Activated naive CD8-positive, alpha-beta T cell (primary cell): ENCODE measurements at regions not wholly inside any gene's neighbourhood (a gene's known extent, or its start where the extent isn't known, plus 50 kb on each side); places are given as distances from the start of the nearest gene placed in this dataset.
"Not testable (repeated sequence)": the region's sequence is repeated elsewhere in the genome, so short reads cannot be mapped to it uniquely, and the experiment has no call there.

Experiments used
- H3K27ac Mint-ChIP-seq: one replicate; pipeline ENCODE4 v1.8.0; 2021; ENCODE audit warnings: mixed read lengths
- H3K27me3 Mint-ChIP-seq: one replicate; pipeline ENCODE4 v1.8.0; 2021; ENCODE audit warnings: mixed read lengths
- H3K36me3 Mint-ChIP-seq: one replicate; pipeline ENCODE4 v1.8.0; 2021; ENCODE audit warnings: mixed read lengths
- H3K4me1 Mint-ChIP-seq: one replicate; pipeline ENCODE4 v1.8.0; 2021; ENCODE audit warnings: low read depth, mixed read lengths
- H3K4me3 Mint-ChIP-seq: one replicate; pipeline ENCODE4 v1.8.0; 2021; ENCODE audit warnings: mild to moderate bottlenecking, mixed read lengths
- H3K9me3 Mint-ChIP-seq: one replicate; pipeline ENCODE4 v1.8.0; 2021; ENCODE audit warnings: low read depth, mixed read lengths

- H3K36me3 Mint-ChIP-seq: no peaks in the 10 kb centered on the region
Observed at GRCh38 chr12:94916663-94917062, 86.8 kb downstream of the NDUFA12 start.

GRCh38 chr12:94909663-94910062 is 93.8 kb downstream of the NDUFA12 start:
- Mint-ChIP-seq H3K4me3 (no peak overlapping the region), H3K27me3 (peaks cover 3% of the 10 kb centered on the region), H3K36me3 (peaks cover 5% of the 10 kb centered on the region), H3K4me1 (no peaks in the 10 kb centered on the region), H3K9me3 (peaks cover 6% of the 10 kb centered on the region), H3K27ac (no peak overlapping the region)

More at GRCh38 chr12:94916663-94917062, 86.8 kb downstream of the NDUFA12 start:
- Mint-ChIP-seq H3K27ac (no peak overlapping the region), H3K9me3 (peaks cover 6% of the 10 kb centered on the region), H3K4me3 (no peak overlapping the region), H3K4me1 (no peaks in the 10 kb centered on the region), H3K27me3 (no peaks in the 10 kb centered on the region)

GRCh38 chr12:94905749-94906148 is 97.7 kb downstream of the NDUFA12 start:
- H3K4me1 Mint-ChIP-seq, H3K9me3 Mint-ChIP-seq, H3K36me3 Mint-ChIP-seq, H3K27ac Mint-ChIP-seq, H3K4me3 Mint-ChIP-seq, H3K27me3 Mint-ChIP-seq: not testable (repeated sequence)

GRCh38 chr12:94900496-94900895 is 103.0 kb downstream of the NDUFA12 start:
- no peaks in the 10 kb centered on the region for H3K9me3 Mint-ChIP-seq
- H3K36me3 Mint-ChIP-seq: peaks cover 3% of the 10 kb centered on the region
- H3K4me3 Mint-ChIP-seq: no peak overlapping the region
- no peak overlapping the region for H3K27ac Mint-ChIP-seq
- no peaks in the 10 kb centered on the region for H3K27me3 Mint-ChIP-seq
- H3K4me1 Mint-ChIP-seq: no peaks in the 10 kb centered on the region

- no peaks in the 10 kb centered on the region for H3K9me3 Mint-ChIP-seq
- no peaks in the 10 kb centered on the region for H3K36me3 Mint-ChIP-seq
- H3K27me3 Mint-ChIP-seq: peaks cover 2% of the 10 kb centered on the region
- H3K4me3 Mint-ChIP-seq: no peak overlapping the region
- no peak overlapping the region for H3K27ac Mint-ChIP-seq
- H3K4me1 Mint-ChIP-seq: no peaks in the 10 kb centered on the region
Observed at GRCh38 chr12:94898388-94898787, 105.1 kb downstream of the NDUFA12 start.

GRCh38 chr12:94892544-94893267 is 110.8 kb downstream of the NDUFA12 start:
- H3K4me1 Mint-ChIP-seq: no peaks in the 10 kb centered on the region
- H3K36me3 Mint-ChIP-seq: no peaks in the 10 kb centered on the region
- no peaks in the 10 kb centered on the region for H3K9me3 Mint-ChIP-seq
- H3K4me3 Mint-ChIP-seq: no peak overlapping the region
- H3K27me3 Mint-ChIP-seq: peaks cover 7% of the 10 kb centered on the region
- H3K27ac Mint-ChIP-seq: no peak overlapping the region

- Mint-ChIP-seq H3K4me1 (no peaks in the 10 kb centered on the region), H3K36me3 (no peaks in the 10 kb centered on the region), H3K27me3 (peaks cover 7% of the 10 kb centered on the region), H3K4me3 (no peak overlapping the region), H3K27ac (no peak overlapping the region), H3K9me3 (no peaks in the 10 kb centered on the region)
Observed at GRCh38 chr12:94889445-94890210, 113.9 kb downstream of the NDUFA12 start.

- Mint-ChIP-seq H3K27ac (no peak overlapping the region), H3K4me1 (peaks cover 11% of the 10 kb centered on the region), H3K27me3 (peaks cover 34% of the 10 kb centered on the region), H3K36me3 (peaks cover 2% of the 10 kb centered on the region), H3K4me3 (no peak overlapping the region), H3K9me3 (no peaks in the 10 kb centered on the region)
Observed at GRCh38 chr12:94879542-94879941, 124.0 kb downstream of the NDUFA12 start.

GRCh38 chr12:94875525-94875924 is 128.0 kb downstream of the NDUFA12 start:
- H3K27ac Mint-ChIP-seq: no peak overlapping the region
- no peak overlapping the region for H3K4me3 Mint-ChIP-seq

GRCh38 chr12:94874518-94875302 is 128.8 kb downstream of the NDUFA12 start:
- no peaks in the 10 kb centered on the region for H3K9me3 Mint-ChIP-seq
- H3K27ac Mint-ChIP-seq: no peak overlapping the region
- peak overlapping the region; percentile 83 for H3K4me3 Mint-ChIP-seq
- H3K4me1 Mint-ChIP-seq: peaks cover 23% of the 10 kb centered on the region
- H3K36me3 Mint-ChIP-seq: peaks cover 2% of the 10 kb centered on the region
- peaks cover 40% of the 10 kb centered on the region for H3K27me3 Mint-ChIP-seq

More at GRCh38 chr12:94875525-94875924, 128.0 kb downstream of the NDUFA12 start:
- Mint-ChIP-seq H3K4me1 (peaks cover 23% of the 10 kb centered on the region), H3K36me3 (peaks cover 2% of the 10 kb centered on the region), H3K27me3 (peaks cover 41% of the 10 kb centered on the region), H3K9me3 (no peaks in the 10 kb centered on the region)

- peak overlapping the region; percentile 83 for H3K4me3 Mint-ChIP-seq
- peaks cover 38% of the 10 kb centered on the region for H3K27me3 Mint-ChIP-seq
- H3K9me3 Mint-ChIP-seq: no peaks in the 10 kb centered on the region
- no peak overlapping the region for H3K27ac Mint-ChIP-seq
- H3K4me1 Mint-ChIP-seq: peaks cover 23% of the 10 kb centered on the region
- peaks cover 2% of the 10 kb centered on the region for H3K36me3 Mint-ChIP-seq
Observed at GRCh38 chr12:94873734-94874517, 129.6 kb downstream of the NDUFA12 start.

- Mint-ChIP-seq H3K4me3 (peak overlapping the region; percentile 62), H3K27ac (no peak overlapping the region)
Observed at GRCh38 chr12:94872971-94873733, 130.3 kb downstream of the NDUFA12 start.

GRCh38 chr12:94872671-94872970 is 130.9 kb downstream of the NDUFA12 start:
- H3K27ac Mint-ChIP-seq: no peak overlapping the region
- peak overlapping the region; percentile 62 for H3K4me3 Mint-ChIP-seq
- H3K4me1 Mint-ChIP-seq: peaks cover 23% of the 10 kb centered on the region
- no peaks in the 10 kb centered on the region for H3K9me3 Mint-ChIP-seq
- H3K36me3 Mint-ChIP-seq: no peaks in the 10 kb centered on the region
- peaks cover 28% of the 10 kb centered on the region for H3K27me3 Mint-ChIP-seq

More at GRCh38 chr12:94872971-94873733, 130.3 kb downstream of the NDUFA12 start:
- Mint-ChIP-seq H3K9me3 (no peaks in the 10 kb centered on the region), H3K27me3 (peaks cover 32% of the 10 kb centered on the region), H3K36me3 (peaks cover 2% of the 10 kb centered on the region), H3K4me1 (peaks cover 23% of the 10 kb centered on the region)
